Large intestine (tissue), 3 donors: ENCODE measurements at regions not wholly inside any gene's neighbourhood (a gene's known extent, or its start where the extent isn't known, plus 50 kb on each side); places are given as distances from the start of the nearest gene placed in this dataset.
A peak's percentile ranks its signal among the peaks of the same experiment; 100 is the strongest.

Experiments
- DNase-seq, 2 donors: peaks; one replicate each; pipeline versions ENCODE4 v3.0.0 to v3.0.0-alpha.2; 2013
- H3K27ac ChIP-seq: one replicate; pipeline ENCODE4 v1.5.1; 2013; ENCODE audit warnings: low read length
- H3K27me3 ChIP-seq: 2 replicates; pipeline ENCODE4 v1.6.1; 2013; ENCODE audit warnings: low read length; ENCODE audit not compliant: control insufficient read depth, insufficient read depth
- H3K36me3 ChIP-seq: 2 replicates; pipeline ENCODE4 v1.6.1; 2013; ENCODE audit warnings: low read length; ENCODE audit not compliant: control insufficient read depth, insufficient read depth
- H3K4me1 ChIP-seq: one replicate; pipeline ENCODE4 v1.6.1; 2013; ENCODE audit warnings: low read length; ENCODE audit not compliant: control insufficient read depth, insufficient read depth
- H3K4me3 ChIP-seq: one replicate; pipeline ENCODE4 v1.5.1; 2013; ENCODE audit warnings: low read length
- H3K9me3 ChIP-seq: one replicate; pipeline ENCODE4 v1.6.1; 2013; ENCODE audit warnings: mild to moderate bottlenecking, low read depth, low read length, moderate library complexity; ENCODE audit not compliant: control insufficient read depth
- WGBS: methylation state at CpG from one replicate; pipeline ENCODE4 v1.1.5; 2013; ENCODE audit warnings: low lambda C conversion rate; ENCODE audit not compliant: insufficient coverage; 5-methylcytosine and 5-hydroxymethylcytosine counted together

DNA sequence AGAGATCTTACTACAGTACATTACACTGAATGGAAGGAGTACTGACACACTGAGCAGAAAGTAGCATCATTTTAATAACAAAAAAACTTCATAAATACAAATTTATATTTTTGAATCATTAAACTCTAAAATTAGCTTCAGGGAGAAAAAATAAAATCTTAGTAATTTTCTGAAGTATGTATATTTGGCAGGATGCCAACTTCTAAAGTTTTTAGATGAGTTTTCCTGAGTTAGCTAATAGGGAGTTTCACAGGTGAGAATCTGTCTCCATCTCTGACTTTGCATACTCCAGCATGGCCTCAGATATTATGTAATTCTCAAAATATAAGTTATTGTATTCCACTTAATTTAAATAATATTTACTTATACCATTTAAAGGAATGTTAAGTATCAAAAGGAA, 673.2 kb upstream of the PCDH15 start:
- Histone ChIP-seq H3K9me3 (no peaks in the 10 kb centered on the region), H3K27me3 (no peaks in the 10 kb centered on the region), H3K27ac (no peak overlapping the region), H3K4me3 (no peak overlapping the region), H3K36me3 (no peaks in the 10 kb centered on the region), H3K4me1 (no peaks in the 10 kb centered on the region)
- DNase-seq: no peak

DNA sequence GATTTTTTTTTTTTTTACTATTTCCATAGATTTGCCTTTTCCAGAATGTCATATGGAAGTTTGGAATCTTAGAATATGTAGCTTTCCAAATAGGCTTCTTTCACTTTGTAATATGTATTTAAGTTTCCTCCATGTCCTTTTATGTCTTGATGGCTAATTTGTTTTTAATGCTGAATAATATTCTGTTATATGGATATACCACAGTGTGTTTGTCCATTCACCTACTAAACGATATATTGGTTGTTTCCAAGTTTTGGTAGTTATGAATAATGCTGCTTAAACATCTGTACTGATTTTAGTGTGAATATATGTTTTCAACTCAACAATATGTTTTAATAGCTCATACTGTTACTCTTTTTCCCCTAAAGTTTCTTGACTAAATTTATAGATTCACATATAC, 669.8 kb upstream of the PCDH15 start:
- Histone ChIP-seq H3K9me3 (no peaks in the 10 kb centered on the region), H3K4me1 (no peaks in the 10 kb centered on the region), H3K27me3 (no peaks in the 10 kb centered on the region), H3K4me3 (no peak overlapping the region), H3K27ac (no peak overlapping the region), H3K36me3 (no peaks in the 10 kb centered on the region)
- DNase-seq: no peak
- WGBS: no CpG with 5 or more reads among the region's 1 CpG

DNA sequence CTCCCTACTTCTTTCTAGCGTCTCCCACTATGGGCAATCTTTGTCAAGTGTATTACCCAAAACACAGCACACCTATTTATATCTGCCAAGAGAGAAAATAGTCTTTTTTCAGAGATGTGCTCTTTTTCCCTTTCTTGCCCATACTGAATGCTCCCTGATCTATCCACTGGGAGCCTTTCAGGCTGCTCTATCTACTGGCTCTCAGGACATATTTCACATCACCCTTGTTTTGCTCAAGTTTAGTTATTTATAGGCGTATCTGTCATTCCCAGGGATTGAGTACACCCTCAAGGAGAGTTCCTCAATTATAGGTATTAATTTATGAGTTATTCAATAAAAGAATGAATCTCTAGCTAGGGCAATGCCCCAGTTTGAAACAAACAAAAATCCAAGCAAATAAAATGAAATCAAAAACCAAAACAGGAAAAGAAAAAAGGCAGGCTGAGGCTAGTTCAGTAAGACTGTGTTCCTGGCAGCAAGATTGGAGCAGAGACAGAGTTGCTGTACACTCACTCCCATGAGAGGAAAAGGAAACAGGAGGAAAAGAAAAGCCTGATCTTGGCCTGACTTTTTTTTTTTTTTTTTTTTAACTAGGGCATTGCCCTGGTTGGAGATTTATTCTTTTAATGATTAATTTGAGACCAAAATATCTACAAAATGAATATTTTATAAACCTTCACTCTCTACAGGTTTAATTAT, 665.9 kb upstream of the PCDH15 start:
- Histone ChIP-seq H3K4me1 (no peaks in the 10 kb centered on the region), H3K4me3 (no peak overlapping the region), H3K27ac (no peak overlapping the region), H3K9me3 (no peaks in the 10 kb centered on the region), H3K36me3 (no peaks in the 10 kb centered on the region), H3K27me3 (no peaks in the 10 kb centered on the region)
- WGBS: 63% methylated on average over 1 of the region's 2 CpGs
- no peak for DNase-seq

DNA sequence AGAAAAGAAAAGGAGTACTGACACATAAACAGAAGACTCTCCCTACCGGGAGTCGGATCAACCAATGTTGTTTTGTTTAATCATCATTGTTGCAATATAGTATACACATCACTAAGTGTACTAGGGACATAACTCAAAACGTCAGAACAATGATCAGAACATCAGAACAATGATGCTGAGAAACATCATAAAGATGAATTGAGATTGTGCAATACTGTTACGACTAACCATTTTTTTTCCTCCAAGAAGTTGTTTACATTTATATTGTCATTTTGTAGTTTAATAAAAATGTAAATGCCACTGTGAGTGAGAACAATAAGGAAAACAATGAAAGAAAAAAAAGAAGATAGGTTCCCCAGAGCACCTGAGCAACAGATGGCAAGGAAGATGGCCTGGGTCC, 663.1 kb upstream of the PCDH15 start:
- WGBS: 100% methylated on average over 1 of the region's 4 CpGs
- no peaks in the 10 kb centered on the region for H3K27me3 ChIP-seq

DNA sequence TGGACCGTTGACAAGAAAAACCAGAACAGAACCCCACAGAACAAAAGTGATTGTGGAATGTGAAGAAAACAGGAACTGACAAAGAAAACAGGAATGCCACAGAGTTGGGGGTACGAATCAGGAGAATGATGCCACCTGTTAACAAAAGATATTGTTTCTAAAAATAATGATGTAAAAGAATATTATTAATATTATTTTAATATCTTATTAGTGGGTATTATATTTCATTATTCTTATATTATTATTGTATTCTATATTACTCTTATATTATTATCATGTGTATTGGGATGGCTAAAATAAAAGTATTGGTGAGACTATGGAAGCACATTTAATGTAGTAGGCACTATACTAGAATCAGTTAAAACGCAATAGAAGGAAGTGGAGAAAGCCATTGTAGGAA, 659.0 kb upstream of the PCDH15 start:
- no peak for DNase-seq
- no peaks in the 10 kb centered on the region for H3K27me3 ChIP-seq
- H3K9me3 ChIP-seq: no peaks in the 10 kb centered on the region
- no peak overlapping the region for H3K4me3 ChIP-seq
- no peaks in the 10 kb centered on the region for H3K4me1 ChIP-seq
- no peaks in the 10 kb centered on the region for H3K36me3 ChIP-seq
- H3K27ac ChIP-seq: no peak overlapping the region
- WGBS: 100% methylated on average over 1 of the region's 3 CpGs

More for the DNA sequence above, 663.1 kb upstream of the PCDH15 start:
- DNase-seq: no peak
- Histone ChIP-seq H3K9me3 (no peaks in the 10 kb centered on the region), H3K4me3 (no peak overlapping the region), H3K4me1 (no peaks in the 10 kb centered on the region), H3K27ac (no peak overlapping the region), H3K36me3 (no peaks in the 10 kb centered on the region)

DNA sequence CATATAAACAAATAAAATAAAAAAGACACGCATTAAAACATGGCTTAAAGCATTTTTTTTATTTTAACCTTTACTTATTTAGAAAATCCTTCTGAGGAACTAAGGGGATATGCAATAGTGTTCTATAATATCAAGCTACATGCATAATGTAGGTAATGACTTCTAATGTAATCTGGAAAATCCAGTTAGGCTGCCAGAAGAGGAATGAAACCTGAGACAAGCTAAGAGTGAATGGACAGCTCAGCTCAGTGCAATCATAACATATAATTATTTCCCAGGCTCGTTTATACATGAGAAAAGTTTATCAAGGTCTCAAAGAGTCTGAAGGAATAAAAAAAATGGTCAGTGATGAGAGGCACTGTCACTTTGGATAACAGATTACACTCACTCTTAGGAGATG, 649.0 kb upstream of the PCDH15 start:
- DNase-seq: no peak
- Histone ChIP-seq H3K9me3 (no peaks in the 10 kb centered on the region), H3K4me1 (no peaks in the 10 kb centered on the region), H3K27ac (no peak overlapping the region), H3K27me3 (no peaks in the 10 kb centered on the region), H3K36me3 (no peaks in the 10 kb centered on the region), H3K4me3 (no peak overlapping the region)
- WGBS: 86% methylated on average over 1 of the region's 2 CpGs

DNA sequence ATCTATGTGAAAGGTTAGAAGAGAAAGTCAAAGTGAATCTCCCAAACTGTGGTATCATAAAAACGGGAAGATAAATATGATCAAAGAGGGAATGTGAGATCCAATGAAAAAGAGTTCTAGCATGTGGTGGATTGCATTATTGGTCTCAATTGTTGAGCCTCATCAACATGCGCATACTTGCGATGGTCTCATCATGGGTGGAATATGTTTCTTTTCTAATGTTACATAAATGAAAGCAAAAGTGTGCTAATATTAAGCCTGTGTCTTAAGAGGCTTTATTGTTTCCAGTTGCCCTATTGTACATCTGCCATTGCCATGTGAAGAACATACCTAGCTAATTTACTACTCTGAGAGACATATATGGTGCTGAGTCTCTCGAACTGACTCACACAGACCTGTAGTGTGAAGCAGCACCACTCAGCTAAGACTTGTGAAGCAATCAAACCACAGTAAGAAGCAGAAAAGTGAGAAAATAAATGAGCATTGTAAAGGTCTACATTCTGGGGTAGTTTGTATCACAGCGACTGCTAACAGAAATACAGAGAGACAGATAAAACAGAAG, 645.5 kb upstream of the PCDH15 start:
- Histone ChIP-seq H3K4me3 (no peak overlapping the region), H3K27ac (no peak overlapping the region), H3K36me3 (no peaks in the 10 kb centered on the region), H3K27me3 (no peaks in the 10 kb centered on the region), H3K4me1 (no peaks in the 10 kb centered on the region), H3K9me3 (no peaks in the 10 kb centered on the region)
- 83% methylated on average over 1 of the region's 5 CpGs for WGBS
- DNase-seq: no peak

DNA sequence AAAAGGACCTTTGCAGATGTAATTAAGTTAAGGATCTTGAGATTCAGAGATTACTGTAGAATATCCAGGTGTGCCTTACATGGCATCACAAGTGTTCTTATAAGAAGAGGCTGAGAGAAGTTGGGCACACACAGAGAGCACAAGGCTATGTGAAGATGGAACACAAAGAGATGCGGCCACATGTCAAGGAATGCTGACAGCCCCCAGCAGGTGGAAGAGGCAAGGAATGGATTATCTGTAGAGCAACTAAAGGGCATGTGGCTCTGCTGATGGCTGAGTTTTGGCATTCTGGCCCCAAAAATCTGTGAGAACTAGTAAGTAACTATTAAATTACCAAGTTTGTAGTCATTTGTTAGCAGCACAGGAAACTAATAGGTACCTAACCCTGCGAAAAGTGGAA, 640.7 kb upstream of the PCDH15 start:
- H3K27ac ChIP-seq: no peak overlapping the region
- no peaks in the 10 kb centered on the region for H3K9me3 ChIP-seq
- H3K36me3 ChIP-seq: no peaks in the 10 kb centered on the region
- 100% methylated on average over 1 of the region's 2 CpGs for WGBS
- no peak for DNase-seq
- H3K27me3 ChIP-seq: no peaks in the 10 kb centered on the region
- no peaks in the 10 kb centered on the region for H3K4me1 ChIP-seq
- H3K4me3 ChIP-seq: no peak overlapping the region

DNA sequence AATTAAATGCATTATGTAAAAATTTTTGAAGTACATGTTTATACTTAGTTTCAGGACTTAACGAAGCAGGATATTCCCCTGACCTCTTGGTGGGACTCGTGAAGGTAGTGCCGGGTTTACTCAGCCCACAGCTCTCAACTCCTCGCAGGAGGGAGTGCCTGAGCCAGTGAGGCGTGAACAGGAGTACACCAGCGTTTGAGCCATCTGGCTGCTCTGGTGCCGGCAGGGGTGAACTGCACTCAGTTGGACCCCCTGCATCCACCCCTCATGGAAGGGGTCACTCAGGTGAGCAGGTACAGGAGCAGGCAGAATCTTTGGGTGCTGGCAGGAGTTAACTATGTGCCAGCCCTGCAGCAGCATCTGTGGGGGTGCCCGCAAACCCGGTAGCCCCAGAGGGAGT, 625.1 kb upstream of the PCDH15 start:
- H3K27me3 ChIP-seq: no peaks in the 10 kb centered on the region
- DNase-seq: no peak
- no peak overlapping the region for H3K27ac ChIP-seq
- H3K4me1 ChIP-seq: no peaks in the 10 kb centered on the region
- no CpG with 5 or more reads among the region's 9 CpGs for WGBS
- no peaks in the 10 kb centered on the region for H3K36me3 ChIP-seq
- H3K4me3 ChIP-seq: no peak overlapping the region
- no peaks in the 10 kb centered on the region for H3K9me3 ChIP-seq

DNA sequence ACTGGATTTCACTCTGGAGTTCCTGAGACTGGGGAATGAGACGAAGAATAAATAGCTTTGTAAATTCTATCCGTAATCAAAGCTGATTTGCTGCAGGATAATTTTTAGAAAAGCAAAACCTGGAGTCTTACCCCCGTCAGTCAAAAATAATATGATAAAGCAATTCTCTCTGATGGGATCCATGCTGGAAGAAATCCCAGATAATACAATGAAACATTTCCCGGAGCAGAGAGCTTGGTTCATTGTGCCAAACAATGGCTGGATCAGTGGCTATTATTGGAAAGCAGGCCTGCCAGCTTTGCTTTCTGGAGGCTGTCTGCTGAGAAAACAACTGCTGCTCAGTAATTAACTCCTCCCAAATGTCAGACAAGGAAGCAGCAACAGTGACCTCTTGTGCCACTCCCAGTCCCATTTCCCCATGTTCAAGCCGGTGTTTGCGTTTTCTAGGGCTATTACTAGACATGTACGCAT, 609.4 kb upstream of the PCDH15 start:
- no peaks in the 10 kb centered on the region for H3K36me3 ChIP-seq
- DNase-seq: peak; percentile 11 to 20
- H3K9me3 ChIP-seq: no peaks in the 10 kb centered on the region
- H3K27me3 ChIP-seq: no peaks in the 10 kb centered on the region
- H3K4me3 ChIP-seq: no peak overlapping the region
- H3K27ac ChIP-seq: no peak overlapping the region
- no CpG with 5 or more reads among the region's 7 CpGs for WGBS
- H3K4me1 ChIP-seq: no peaks in the 10 kb centered on the region

DNA sequence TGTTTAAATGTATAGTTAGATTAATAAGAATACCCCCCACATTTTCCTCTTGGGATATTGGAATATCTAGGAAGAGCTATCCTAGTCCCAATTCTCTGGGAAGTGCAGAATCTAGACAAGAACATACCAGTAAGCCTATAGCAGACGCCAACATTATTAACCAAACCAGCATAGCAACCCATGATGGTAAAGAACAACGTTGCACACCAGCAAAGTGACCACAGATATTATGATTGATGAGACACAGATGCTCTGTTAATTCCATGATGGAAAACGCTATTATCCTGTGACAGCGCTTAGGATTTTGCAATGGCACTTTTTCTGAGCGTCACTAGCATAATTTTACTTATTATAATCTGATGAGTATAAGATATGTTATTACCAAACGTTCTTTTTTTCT, 603.1 kb upstream of the PCDH15 start:
- Histone ChIP-seq H3K9me3 (no peaks in the 10 kb centered on the region), H3K36me3 (no peaks in the 10 kb centered on the region), H3K27ac (no peak overlapping the region), H3K4me3 (no peak overlapping the region), H3K27me3 (no peaks in the 10 kb centered on the region), H3K4me1 (no peaks in the 10 kb centered on the region)
- WGBS: 80% methylated on average over 2 of the region's 6 CpGs
- DNase-seq: no peak
